ENCODE measurements at regions not wholly inside any gene's neighbourhood (a gene's known extent, or its start where the extent isn't known, plus 50 kb on each side); places are given as distances from the start of the nearest gene placed in this dataset.

DNA sequence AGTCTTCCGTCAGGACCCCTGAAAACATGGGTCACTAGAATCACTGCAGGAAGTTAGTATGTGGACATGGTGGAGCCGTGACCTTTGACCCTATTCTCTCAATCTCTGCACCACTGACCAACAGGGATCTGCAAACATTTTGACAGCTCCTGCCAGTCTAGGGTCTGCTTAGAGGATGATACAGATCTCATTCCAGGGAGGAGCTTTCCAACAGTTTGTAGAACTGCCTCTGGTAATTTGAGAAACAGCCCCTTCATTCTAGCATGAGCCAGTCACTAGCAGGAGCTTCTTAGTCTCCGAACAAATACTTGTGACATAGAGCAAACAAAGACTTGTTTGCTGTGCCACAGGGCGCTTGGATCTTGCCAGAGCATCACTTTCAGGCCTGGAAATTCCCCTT lies 270.3 kb upstream of the CFAP20DC start:
- H3K27me3 ChIP-seq: no peaks in the 10 kb centered on the region
- H3K36me3 ChIP-seq: no peaks in the 10 kb centered on the region
- intact Hi-C loops (cut with DNase I): no loop called here
- TF ChIP-seq POLR2A (IDR thresholded peaks at IDR 0.05): no peak
- TF ChIP-seq, protein P1, sequence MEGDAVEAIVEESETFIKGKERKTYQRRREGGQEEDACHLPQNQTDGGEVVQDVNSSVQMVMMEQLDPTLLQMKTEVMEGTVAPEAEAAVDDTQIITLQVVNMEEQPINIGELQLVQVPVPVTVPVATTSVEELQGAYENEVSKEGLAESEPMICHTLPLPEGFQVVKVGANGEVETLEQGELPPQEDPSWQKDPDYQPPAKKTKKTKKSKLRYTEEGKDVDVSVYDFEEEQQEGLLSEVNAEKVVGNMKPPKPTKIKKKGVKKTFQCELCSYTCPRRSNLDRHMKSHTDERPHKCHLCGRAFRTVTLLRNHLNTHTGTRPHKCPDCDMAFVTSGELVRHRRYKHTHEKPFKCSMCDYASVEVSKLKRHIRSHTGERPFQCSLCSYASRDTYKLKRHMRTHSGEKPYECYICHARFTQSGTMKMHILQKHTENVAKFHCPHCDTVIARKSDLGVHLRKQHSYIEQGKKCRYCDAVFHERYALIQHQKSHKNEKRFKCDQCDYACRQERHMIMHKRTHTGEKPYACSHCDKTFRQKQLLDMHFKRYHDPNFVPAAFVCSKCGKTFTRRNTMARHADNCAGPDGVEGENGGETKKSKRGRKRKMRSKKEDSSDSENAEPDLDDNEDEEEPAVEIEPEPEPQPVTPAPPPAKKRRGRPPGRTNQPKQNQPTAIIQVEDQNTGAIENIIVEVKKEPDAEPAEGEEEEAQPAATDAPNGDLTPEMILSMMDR (IDR thresholded peaks at IDR 0.05): no peak
- H3K9me3 ChIP-seq: no peaks in the 10 kb centered on the region
- ATAC-seq (no peak), DNase-seq (no peak)
- no peak overlapping the region for H3K4me3 ChIP-seq
- no peak overlapping the region for H3K27ac ChIP-seq
- peaks cover 0 to 9% (median 0%) of the 10 kb centered on the region in 12 donors for H3K4me1 ChIP-seq
- 82 to 89% (median 84%) methylated on average over 4 of the region's 4 CpGs for WGBS, 4 donors

DNA sequence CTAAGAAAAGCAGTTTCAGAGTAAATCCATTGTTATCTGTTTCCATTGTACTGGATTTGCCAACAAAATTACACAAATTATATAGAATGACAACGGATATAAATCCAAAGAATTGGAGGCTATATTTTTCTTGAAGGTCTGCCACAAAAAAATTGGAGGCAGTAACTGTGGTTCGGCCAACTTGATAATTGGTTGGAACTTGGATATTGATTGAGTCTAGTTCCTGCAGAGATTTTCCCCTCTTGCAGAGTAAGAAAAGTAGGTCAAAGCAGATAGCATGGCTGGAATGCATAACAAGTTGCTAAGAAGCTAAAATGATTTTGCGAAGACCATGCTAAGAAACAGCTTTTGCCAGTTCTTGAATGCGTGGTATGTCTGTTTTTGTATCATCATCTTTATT lies 269.6 kb upstream of the CFAP20DC start:
- Histone ChIP-seq H3K4me3 (no peak overlapping the region), H3K27ac (no peak overlapping the region), H3K36me3 (no peaks in the 10 kb centered on the region), H3K27me3 (no peaks in the 10 kb centered on the region), H3K9me3 (no peaks in the 10 kb centered on the region), H3K4me1 (peaks cover 0 to 9% (median 0%) of the 10 kb centered on the region in 12 donors)
- ATAC-seq: no peak
- intact Hi-C loops (cut with DNase I): loop anchor here in 7 of 10 donors (10.0 kb wide), 5 partner anchors 55 to 535 kb away; no protein-coding TSS in a partner anchor
- no peak for DNase-seq
- TF ChIP-seq, protein P1 (IDR thresholded peaks at IDR 0.05): no peak
- TF ChIP-seq POLR2A (IDR thresholded peaks at IDR 0.05): no peak
- WGBS, 4 donors: 74 to 83% (median 80%) methylated on average over 4 of the region's 4 CpGs

DNA sequence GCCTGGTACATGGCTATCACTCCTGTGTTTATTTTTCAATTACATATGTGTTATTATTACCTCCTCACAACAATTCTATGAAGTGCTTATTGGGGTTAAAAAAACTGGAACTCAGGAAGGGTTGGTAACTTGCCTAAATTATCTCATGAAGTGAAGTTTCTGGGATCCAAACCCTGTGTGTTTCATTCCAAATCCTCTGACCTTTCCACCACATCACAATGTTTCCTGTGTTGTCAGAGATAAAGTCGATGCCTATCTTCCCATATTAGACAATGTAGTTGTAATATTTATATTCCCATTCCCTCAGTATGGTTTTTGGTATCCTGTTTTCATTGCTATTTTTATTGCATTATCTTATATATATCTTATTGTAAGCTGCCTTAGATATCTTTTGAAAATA lies 269.1 kb upstream of the CFAP20DC start:
- no peaks in the 10 kb centered on the region for H3K36me3 ChIP-seq
- H3K4me3 ChIP-seq: no peak overlapping the region
- H3K9me3 ChIP-seq: no peaks in the 10 kb centered on the region
- DNase-seq (no peak), ATAC-seq (no peak)
- WGBS, 4 donors: 13 to 34% (median 22%) methylated on average over 1 of the region's 1 CpG
- intact Hi-C loops (cut with DNase I): loop anchor here in 7 of 10 donors (10.0 kb wide), 5 partner anchors 56 to 536 kb away; no protein-coding TSS in a partner anchor
- TF ChIP-seq, protein P1 (IDR thresholded peaks at IDR 0.05): no peak
- no peak for TF ChIP-seq POLR2A (IDR thresholded peaks at IDR 0.05)
- no peaks in the 10 kb centered on the region for H3K27me3 ChIP-seq
- no peak overlapping the region for H3K27ac ChIP-seq
- peaks cover 0 to 9% (median 0%) of the 10 kb centered on the region in 12 donors for H3K4me1 ChIP-seq

DNA sequence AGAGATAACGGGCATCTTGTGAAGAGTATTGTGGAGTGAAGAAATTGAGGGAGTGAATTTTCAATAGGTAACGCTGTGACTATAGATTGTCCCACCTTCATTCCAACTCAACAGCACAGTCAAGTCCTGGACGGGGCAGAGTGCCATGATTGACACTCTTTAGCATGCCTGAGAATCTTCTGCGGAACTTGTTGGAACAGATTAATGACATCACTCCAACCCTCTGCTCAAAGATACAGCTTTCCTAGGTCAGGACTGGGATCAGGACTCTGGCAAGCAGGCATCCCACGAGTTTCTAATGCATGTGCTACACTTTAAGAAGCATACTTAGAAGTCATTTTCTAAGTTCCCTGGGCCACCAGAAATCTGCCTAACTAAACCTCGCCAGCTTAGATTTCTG lies 267.6 kb upstream of the CFAP20DC start:
- DNase-seq: no peak
- Histone ChIP-seq H3K4me1 (peaks cover 0 to 9% (median 0%) of the 10 kb centered on the region in 12 donors), H3K36me3 (no peaks in the 10 kb centered on the region), H3K27ac (no peak overlapping the region), H3K4me3 (no peak overlapping the region), H3K9me3 (no peaks in the 10 kb centered on the region), H3K27me3 (no peaks in the 10 kb centered on the region)
- intact Hi-C loops (cut with DNase I): loop anchor here in 7 of 10 donors (10.0 kb wide), 5 partner anchors 57 to 537 kb away; no protein-coding TSS in a partner anchor
- WGBS, 4 donors: 74 to 81% (median 78%) methylated on average over 6 of the region's 6 CpGs
- no peak for ATAC-seq
- TF ChIP-seq, protein P1 (IDR thresholded peaks at IDR 0.05): no peak
- TF ChIP-seq POLR2A (IDR thresholded peaks at IDR 0.05): no peak

Measured in heart left ventricle (tissue), 16 donors.